H9 (cell line): ENCODE measurements at regions not wholly inside any gene's neighbourhood (a gene's known extent, or its start where the extent isn't known, plus 50 kb on each side); places are given as distances from the start of the nearest gene placed in this dataset.

Experiments
- DNase-seq: peaks from one replicate; pipeline ENCODE4 v3.0.0-alpha.2; 2017
- H2AFZ ChIP-seq: one replicate; pipeline ENCODE4 v1.6.1; 2013; ENCODE audit warnings: mild to moderate bottlenecking, low read length, control low read depth, moderate library complexity
- H2AK5ac ChIP-seq: 2 replicates; pipeline ENCODE4 v1.6.1; 2013; ENCODE audit warnings: low read length, control low read depth, mixed read lengths; ENCODE audit not compliant: insufficient read length
- H2BK120ac ChIP-seq: one replicate; pipeline ENCODE4 v1.6.1; 2013; ENCODE audit warnings: low read depth, mild to moderate bottlenecking, low read length, control low read depth, inconsistent platforms; ENCODE audit not compliant: poor library complexity, severe bottlenecking
- H2BK12ac ChIP-seq: 2 replicates; pipeline ENCODE4 v1.6.1; 2013; ENCODE audit warnings: low read length, control low read depth, mixed read lengths, low read depth; ENCODE audit not compliant: insufficient read length
- H2BK15ac ChIP-seq: 2 replicates; pipeline ENCODE4 v1.6.1; 2013; ENCODE audit warnings: low read depth, low read length, control low read depth
- H2BK20ac ChIP-seq: one replicate; pipeline ENCODE4 v1.6.1; 2013; ENCODE audit warnings: low read depth, mild to moderate bottlenecking, low read length, control low read depth, inconsistent platforms; ENCODE audit not compliant: poor library complexity, severe bottlenecking
- H2BK5ac ChIP-seq: 2 replicates; pipeline ENCODE4 v1.6.1; 2013; ENCODE audit warnings: low read length, control low read depth, mixed read lengths; ENCODE audit not compliant: insufficient read length
- H3K14ac ChIP-seq: 2 replicates; pipeline ENCODE4 v1.6.1; 2013; ENCODE audit warnings: low read length, control low read depth; ENCODE audit not compliant: insufficient read depth
- H3K18ac ChIP-seq: 2 replicates; pipeline ENCODE4 v1.6.1; 2013; ENCODE audit warnings: low read depth, mild to moderate bottlenecking, mixed read lengths, low read length, control low read depth; ENCODE audit not compliant: insufficient read length
- H3K23ac ChIP-seq: 2 replicates; pipeline ENCODE4 v1.6.1; 2013; ENCODE audit warnings: low read length, control low read depth, mixed read lengths, low read depth; ENCODE audit not compliant: insufficient read length
- H3K23me2 ChIP-seq: 2 replicates; pipeline ENCODE4 v1.6.1; 2013; ENCODE audit warnings: low read depth, mild to moderate bottlenecking, mixed read lengths, low read length, control low read depth; ENCODE audit not compliant: insufficient read length, poor library complexity, severe bottlenecking
- H3K27ac ChIP-seq: 2 replicates; pipeline ENCODE4 v1.5.1; 2013; ENCODE audit warnings: low read length, control low read depth, mixed read lengths, low read depth; ENCODE audit not compliant: insufficient read length
- H3K27me3 ChIP-seq: 2 replicates; pipeline ENCODE4 v1.6.1; 2013; ENCODE audit warnings: low read length, control low read depth, inconsistent platforms; ENCODE audit not compliant: insufficient read depth
- H3K4ac ChIP-seq: 2 replicates; pipeline ENCODE4 v1.6.1; 2013; ENCODE audit warnings: low read depth, mild to moderate bottlenecking, control low read depth, inconsistent platforms, low read length, moderate library complexity
- H3K4me1 ChIP-seq: 2 replicates; pipeline ENCODE4 v1.6.1; 2013; ENCODE audit warnings: low read length, control low read depth, inconsistent platforms; ENCODE audit not compliant: insufficient read depth
- H3K4me2 ChIP-seq: 2 replicates; pipeline ENCODE4 v1.6.1; 2013; ENCODE audit warnings: low read length, control low read depth, mixed read lengths; ENCODE audit not compliant: insufficient read length, insufficient read depth
- H3K56ac ChIP-seq: 2 replicates; pipeline ENCODE4 v1.6.1; 2013; ENCODE audit warnings: low read depth, mild to moderate bottlenecking, mixed read lengths, low read length, control low read depth; ENCODE audit not compliant: insufficient read length
- H3K79me1 ChIP-seq: 2 replicates; pipeline ENCODE4 v1.6.1; 2013; ENCODE audit warnings: low read depth, mild to moderate bottlenecking, moderate library complexity, low read length, control low read depth, inconsistent platforms; ENCODE audit not compliant: insufficient read depth, poor library complexity, severe bottlenecking
- H3K79me2 ChIP-seq: 2 replicates; pipeline ENCODE4 v1.6.1; 2013; ENCODE audit warnings: low read length, control low read depth, inconsistent platforms; ENCODE audit not compliant: insufficient read depth
- H3K9ac ChIP-seq: 2 replicates; pipeline ENCODE4 v1.6.1; 2013; ENCODE audit warnings: low read length, control low read depth, mixed read lengths; ENCODE audit not compliant: insufficient read length; ENCODE audit errors: extremely low read depth
- H3K9me3 ChIP-seq: one replicate; pipeline ENCODE4 v1.6.1; 2013; ENCODE audit warnings: low read depth, low read length, inconsistent platforms; ENCODE audit not compliant: control insufficient read depth
- H3T11ph ChIP-seq: one replicate; pipeline ENCODE4 v1.6.1; 2013; ENCODE audit warnings: mild to moderate bottlenecking, low read length, control low read depth, inconsistent platforms
- H4K20me1 ChIP-seq: one replicate; pipeline ENCODE4 v1.6.1; 2013; ENCODE audit not compliant: control insufficient read depth, insufficient read length, insufficient read depth
- H4K5ac ChIP-seq: 2 replicates; pipeline ENCODE4 v1.6.1; 2013; ENCODE audit warnings: low read depth, mild to moderate bottlenecking, mixed read lengths, low read length, control low read depth; ENCODE audit not compliant: insufficient read length
- H4K8ac ChIP-seq: replicated peaks from 2 replicates; pipeline ENCODE4 v1.6.1; 2013; ENCODE audit warnings: low read length, control low read depth, mixed read lengths, low read depth; ENCODE audit not compliant: insufficient read length
- H4K91ac ChIP-seq: 2 replicates; pipeline ENCODE4 v1.6.1; 2013; ENCODE audit warnings: low read depth, mild to moderate bottlenecking, moderate library complexity, mixed read lengths, low read length, control low read depth; ENCODE audit not compliant: insufficient read length
- H3K27ac Mint-ChIP-seq, 3 experiments: 2 replicates in 2 of 3; 3 replicates in 1 of 3; pipeline ENCODE4 v1.8.0; 2020 to 2021; ENCODE audit warnings: mixed read lengths in 3 of 3, mild to moderate bottlenecking in 1 of 3, moderate library complexity in 1 of 3
- H3K27me3 Mint-ChIP-seq: 2 replicates; pipeline ENCODE4 v1.8.0; 2021; ENCODE audit warnings: low read depth, mild to moderate bottlenecking, moderate library complexity, mixed read lengths
- H3K36me3 Mint-ChIP-seq, 3 experiments: 2 replicates in 2 of 3; 3 replicates in 1 of 3; pipeline ENCODE4 v1.8.0; 2020 to 2021; ENCODE audit warnings: low read depth in 3 of 3, mixed read lengths in 3 of 3; ENCODE audit not compliant: insufficient read depth in 1 of 3
- H3K4me1 Mint-ChIP-seq, 2 experiments: 2 replicates each; pipeline ENCODE4 v1.8.0; 2020; ENCODE audit warnings: mixed read lengths in 2 of 2
- H3K4me3 Mint-ChIP-seq, 2 experiments: 2 replicates in 1 of 2; 3 replicates in 1 of 2; pipeline ENCODE4 v1.8.0; 2020 to 2021; ENCODE audit warnings: mild to moderate bottlenecking in 2 of 2, mixed read lengths in 2 of 2, moderate library complexity in 1 of 2
- H3K9me3 Mint-ChIP-seq, 2 experiments: 2 replicates in 1 of 2; 3 replicates in 1 of 2; pipeline ENCODE4 v1.8.0; 2020; ENCODE audit warnings: mild to moderate bottlenecking in 2 of 2, mixed read lengths in 2 of 2, moderate library complexity in 1 of 2
- WGBS: extraction: QIAGEN DNeasy Blood & Tissue Kit; methylation state at CpG from one replicate; pipeline ENCODE4 v1.1.7; 2013; ENCODE audit warnings: missing lambda C conversion rate, low lambda C conversion rate, mixed read lengths; ENCODE audit not compliant: insufficient read length; ENCODE audit errors: extremely low coverage; 5-methylcytosine and 5-hydroxymethylcytosine counted together
- TF ChIP-seq, protein P1 (sequence below): fragments of 200-600 bp; sonication (generic); conservative IDR thresholded peaks from 3 replicates; pipeline ENCODE4 v1.8.0; 2021; ENCODE audit warnings: antibody characterized with exemption, mild to moderate bottlenecking

DNA sequence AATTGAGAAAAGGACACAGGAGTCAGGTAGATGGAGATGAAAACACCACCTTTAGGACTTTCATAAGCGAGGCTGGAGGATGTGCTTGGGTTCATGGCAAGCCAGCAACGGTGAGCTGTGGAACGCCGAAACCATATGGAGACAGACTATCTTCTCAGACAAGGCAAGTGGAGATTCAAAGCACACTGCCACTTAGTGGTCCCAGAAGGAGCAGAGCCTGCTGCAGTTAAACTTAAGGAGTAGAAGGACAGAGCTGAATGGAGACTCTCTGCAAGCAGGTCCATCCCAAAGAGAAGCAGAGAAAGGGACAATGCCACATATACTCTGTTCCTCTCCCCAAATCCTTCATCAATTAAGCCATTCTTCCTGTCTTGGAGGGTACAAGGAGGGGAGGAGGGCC is 236.3 kb upstream of the HABP2 start:
- Histone ChIP-seq H4K20me1 (no peaks in the 10 kb centered on the region), H2AK5ac (no peak overlapping the region), H3K14ac (no peak overlapping the region), H3K9ac (no peak overlapping the region), H4K91ac (no peak overlapping the region), H3K4me1 (no peaks in the 10 kb centered on the region), H3K4ac (no peak overlapping the region), H3K18ac (peak overlapping the region; percentile 17), H3K27me3 (no peaks in the 10 kb centered on the region), H2BK20ac (no peak overlapping the region), H2BK15ac (no peak overlapping the region), H2AFZ (no peak overlapping the region), H3K23me2 (no peaks in the 10 kb centered on the region), H4K8ac (no peak overlapping the region), H2BK5ac (no peak overlapping the region), H3K4me2 (no peak overlapping the region), H3K56ac (no peak overlapping the region), H3K79me1 (no peaks in the 10 kb centered on the region), H3K9me3 (no peaks in the 10 kb centered on the region), H3K23ac (no peak overlapping the region), H4K5ac (no peak overlapping the region), H3K79me2 (no peaks in the 10 kb centered on the region), H2BK12ac (no peak overlapping the region), H3K27ac (no peak overlapping the region), H2BK120ac (no peak overlapping the region), H3T11ph (no peak overlapping the region)
- no peak overlapping the region for H3K4me3 Mint-ChIP-seq
- no peak overlapping the region for H3K27ac Mint-ChIP-seq
- no peak for DNase-seq
- H3K4me1 Mint-ChIP-seq = peaks cover 0 to 8% of the 10 kb centered on the region in 2 experiments; a peak in 2 of 4 replicates
- TF ChIP-seq, protein P1, sequence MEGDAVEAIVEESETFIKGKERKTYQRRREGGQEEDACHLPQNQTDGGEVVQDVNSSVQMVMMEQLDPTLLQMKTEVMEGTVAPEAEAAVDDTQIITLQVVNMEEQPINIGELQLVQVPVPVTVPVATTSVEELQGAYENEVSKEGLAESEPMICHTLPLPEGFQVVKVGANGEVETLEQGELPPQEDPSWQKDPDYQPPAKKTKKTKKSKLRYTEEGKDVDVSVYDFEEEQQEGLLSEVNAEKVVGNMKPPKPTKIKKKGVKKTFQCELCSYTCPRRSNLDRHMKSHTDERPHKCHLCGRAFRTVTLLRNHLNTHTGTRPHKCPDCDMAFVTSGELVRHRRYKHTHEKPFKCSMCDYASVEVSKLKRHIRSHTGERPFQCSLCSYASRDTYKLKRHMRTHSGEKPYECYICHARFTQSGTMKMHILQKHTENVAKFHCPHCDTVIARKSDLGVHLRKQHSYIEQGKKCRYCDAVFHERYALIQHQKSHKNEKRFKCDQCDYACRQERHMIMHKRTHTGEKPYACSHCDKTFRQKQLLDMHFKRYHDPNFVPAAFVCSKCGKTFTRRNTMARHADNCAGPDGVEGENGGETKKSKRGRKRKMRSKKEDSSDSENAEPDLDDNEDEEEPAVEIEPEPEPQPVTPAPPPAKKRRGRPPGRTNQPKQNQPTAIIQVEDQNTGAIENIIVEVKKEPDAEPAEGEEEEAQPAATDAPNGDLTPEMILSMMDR = peak; percentile 32; the same call in 1 of the 3 replicates
- H3K36me3 Mint-ChIP-seq = no peaks in the 10 kb centered on the region
- H3K9me3 Mint-ChIP-seq = no peaks in the 10 kb centered on the region
- WGBS = no CpG with 5 or more reads among the region's 4 CpGs
- peaks cover 9% of the 10 kb centered on the region for H3K27me3 Mint-ChIP-seq
